ENCODE measurements at regions not wholly inside any gene's neighbourhood (a gene's known extent, or its start where the extent isn't known, plus 50 kb on each side); places are given as distances from the start of the nearest gene placed in this dataset.
A peak's percentile ranks its signal among the peaks of the same experiment; 100 is the strongest.

DNA sequence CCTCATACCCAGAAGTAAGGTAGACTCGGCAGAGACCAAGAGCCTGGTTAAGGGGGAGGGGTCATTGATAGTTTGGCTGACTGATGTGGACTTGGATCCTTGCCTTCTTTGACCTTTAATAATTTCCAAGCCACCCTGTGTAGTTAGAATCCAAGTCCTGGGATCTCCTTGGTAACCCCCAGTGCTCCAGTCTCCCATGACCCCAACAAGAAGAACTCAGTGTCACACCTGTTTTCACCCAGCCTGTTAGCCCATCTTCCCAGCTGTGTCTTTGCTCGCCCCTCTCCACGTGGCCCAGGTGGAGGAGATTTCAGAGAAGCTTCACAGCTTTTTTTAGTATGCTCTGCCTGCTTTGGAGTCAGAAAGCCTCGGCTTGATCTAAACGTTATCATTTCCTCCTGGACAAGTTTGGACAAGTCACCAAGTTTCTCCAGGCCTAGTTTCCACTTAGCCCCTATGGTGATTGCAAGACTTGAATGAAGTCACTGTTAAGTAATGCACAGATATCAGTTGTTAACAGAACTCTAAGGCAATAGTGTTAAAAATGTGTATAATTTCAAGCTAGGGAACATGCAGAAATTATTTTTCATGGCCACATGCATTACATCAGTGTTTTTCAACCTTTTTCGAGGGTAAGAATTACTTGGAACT, 170.0 kb downstream of the TMEM38B start:
- DNase-seq: no peak

DNA sequence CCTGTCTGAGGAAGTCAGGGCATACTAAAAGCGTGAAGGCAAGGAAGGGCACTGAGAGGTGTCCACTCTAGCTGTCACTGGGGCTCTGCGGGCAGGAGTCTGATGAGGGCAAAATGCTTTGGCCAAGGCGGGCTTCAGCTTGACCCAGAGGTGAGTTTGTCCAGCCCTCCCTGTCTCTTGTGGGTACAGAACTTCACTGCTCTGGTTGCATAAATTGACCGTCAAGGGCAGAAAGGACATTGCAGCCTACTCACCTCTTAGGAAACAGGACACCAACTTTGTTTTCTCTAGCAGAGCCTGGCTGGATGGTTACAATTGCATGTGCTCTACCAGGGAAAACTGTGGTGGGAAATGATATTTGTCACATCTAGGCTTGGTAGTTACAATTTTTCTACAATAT, 170.9 kb downstream of the TMEM38B start:
- DNase-seq: no peak

DNA sequence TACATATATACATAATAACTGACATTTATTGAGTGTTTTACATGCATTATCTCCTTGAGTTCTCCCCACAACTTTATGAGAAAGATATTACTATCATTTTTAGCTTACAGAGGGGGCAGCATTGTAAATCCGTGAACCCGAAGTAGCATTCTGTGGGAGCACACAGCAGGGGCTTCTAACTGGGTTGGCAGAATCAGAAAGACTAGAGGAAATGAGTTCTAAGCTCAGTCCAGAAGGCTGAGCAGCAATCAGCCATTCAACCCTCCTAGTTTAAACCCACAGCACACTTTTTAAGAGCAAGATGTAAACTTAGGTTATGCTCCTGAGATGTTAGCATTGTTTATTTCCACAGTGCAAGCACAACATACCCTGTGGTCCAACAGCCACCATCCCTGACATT, 177.2 kb downstream of the TMEM38B start:
- no peak for DNase-seq

DNA sequence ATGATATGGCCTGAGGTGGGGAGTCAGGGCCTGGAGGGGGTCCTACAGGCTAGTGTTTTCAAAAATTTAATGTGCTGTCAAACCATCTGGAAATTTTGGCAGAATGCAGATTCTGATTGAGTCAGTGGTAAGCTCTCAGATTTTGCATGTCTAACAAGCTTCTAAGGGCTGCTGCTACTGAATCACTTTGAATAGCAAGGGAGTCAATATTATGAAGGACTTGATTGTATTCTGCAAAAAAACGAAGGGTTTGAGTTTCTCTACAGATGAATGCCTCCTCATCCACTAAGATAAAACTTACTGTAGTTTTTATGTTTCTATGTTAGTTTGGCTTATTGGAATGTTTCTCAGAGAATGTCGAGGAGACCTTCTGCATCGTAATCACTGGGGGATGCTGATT, 179.5 kb downstream of the TMEM38B start:
- DNase-seq: no peak

GRCh38 chr9:105877721-105878120, 183.4 kb downstream of the TMEM38B start:
- no peak for DNase-seq

DNA sequence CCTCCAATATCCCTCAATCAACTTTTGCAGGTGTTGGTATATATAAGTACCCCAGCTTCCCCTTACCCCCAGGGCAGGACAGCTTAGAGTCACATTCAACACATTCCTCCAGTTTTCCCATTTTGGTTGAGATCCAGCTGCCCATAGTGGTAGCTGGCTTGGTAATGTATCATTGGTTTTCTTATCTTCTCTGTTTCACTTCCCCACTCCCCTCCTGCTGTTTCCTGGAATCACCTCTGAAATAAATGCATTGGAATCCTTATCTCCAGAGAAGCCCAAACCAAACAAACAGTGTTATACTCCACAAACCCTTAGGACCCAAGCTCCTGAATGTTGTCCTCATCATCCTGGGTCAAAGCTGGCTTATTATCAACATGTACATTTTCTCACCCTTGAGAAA, 184.8 kb downstream of the TMEM38B start:
- DNase-seq: no peak

- no peak for DNase-seq
Measured at GRCh38 chr9:105880517-105880916, 186.2 kb downstream of the TMEM38B start.

DNA sequence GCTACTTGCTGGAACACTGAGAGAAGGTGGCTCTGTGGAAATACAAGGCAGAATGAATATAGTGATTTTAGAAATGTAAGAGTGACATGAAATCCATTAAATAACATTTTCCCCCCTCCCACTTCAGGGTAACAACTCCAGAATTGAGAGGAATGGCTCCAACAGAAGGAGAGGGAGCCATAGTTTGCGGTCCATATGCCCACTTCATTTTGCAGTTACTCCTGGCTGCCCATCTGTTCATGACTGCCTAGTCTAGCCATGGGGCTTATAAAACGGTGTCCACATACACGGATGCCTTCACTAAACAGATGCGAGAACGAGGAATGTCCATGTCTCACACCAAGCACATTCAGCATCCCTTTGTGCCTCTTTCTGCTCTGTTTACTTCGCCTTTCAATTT, 186.7 kb downstream of the TMEM38B start:
- no peak for DNase-seq

- DNase-seq: peak; percentile 39
Measured at GRCh38 chr9:105881654-105882349, 187.5 kb downstream of the TMEM38B start.

- no peak for DNase-seq
Measured at GRCh38 chr9:105883847-105884246, 189.5 kb downstream of the TMEM38B start.

GRCh38 chr9:105884416-105884815, 190.1 kb downstream of the TMEM38B start:
- DNase-seq: no peak

DNA sequence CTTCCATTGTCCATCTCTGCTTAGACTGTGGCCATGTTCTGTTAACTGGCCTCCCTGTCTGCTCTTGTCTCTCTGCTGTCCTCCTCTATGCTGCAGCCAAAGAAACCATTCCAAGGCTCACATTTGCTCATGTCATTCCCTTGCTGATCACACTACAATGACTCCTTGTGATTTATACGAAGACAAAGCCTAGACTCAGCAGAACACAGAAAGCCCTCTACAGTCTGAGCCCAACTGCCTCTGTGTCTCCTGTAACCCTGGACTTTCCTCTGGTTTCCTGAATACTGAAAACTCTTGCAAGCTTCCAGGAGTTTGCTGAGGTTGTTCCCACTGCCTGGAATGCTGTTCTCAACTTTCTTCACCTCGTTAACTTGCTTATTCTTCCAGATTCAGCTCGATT, 191.8 kb downstream of the TMEM38B start:
- DNase-seq: no peak

DNA sequence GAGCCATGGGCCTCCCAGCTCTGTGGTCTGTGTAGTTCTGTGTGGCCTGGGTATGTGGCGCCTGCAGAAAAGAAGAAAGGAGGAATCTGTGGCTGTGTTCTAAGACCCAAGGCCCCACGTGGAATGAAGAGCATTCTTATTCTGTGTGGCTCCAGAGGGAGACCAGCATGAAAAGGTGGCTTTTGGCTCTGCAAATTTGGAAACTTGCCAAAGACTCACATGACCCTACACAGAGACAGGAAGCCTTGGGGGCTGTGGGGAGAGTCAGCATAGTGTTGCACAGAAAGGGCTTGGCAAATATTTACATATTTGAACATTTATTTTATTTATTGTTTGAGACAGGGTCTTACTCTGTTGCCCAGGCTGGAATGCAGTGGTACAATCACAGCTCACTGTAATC, 193.3 kb downstream of the TMEM38B start:
- DNase-seq: no peak

DNA sequence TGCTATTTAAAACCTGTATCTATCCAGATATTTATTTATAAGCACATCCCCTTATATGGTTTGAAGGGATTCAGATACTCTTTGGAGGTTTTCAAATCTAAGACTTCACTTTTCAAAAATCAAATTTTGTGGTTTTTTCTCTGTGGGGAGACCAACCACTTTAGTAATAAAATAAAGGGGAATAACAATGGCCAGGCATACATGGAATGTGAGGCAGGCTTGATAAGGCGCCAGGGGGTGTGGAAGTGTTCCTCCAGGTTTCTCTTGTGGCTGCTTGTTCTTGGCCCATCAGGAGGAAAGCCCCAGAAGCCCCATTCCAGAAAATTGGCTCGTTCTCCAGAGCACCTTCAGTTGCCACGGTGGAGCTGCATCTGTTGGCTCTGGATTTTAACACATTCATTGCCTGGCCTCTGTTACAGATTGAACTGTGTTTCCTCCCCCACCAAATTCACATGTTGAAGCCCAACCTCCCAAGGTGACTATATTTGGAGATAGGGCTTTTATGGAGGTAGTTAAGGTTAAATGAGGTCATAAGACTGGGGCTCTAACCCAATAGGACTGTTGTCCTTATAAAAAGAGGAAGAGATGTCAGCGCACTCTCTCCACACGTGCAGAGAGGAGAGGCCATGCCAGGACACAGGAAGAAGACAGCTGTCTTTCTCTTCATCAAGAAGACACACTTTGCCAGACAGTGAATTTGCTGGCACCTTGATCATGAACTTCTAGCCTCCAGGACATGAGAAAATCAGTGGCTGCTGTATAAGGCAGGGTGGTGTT, 195.9 kb downstream of the TMEM38B start:
- no peak for DNase-seq

DNA sequence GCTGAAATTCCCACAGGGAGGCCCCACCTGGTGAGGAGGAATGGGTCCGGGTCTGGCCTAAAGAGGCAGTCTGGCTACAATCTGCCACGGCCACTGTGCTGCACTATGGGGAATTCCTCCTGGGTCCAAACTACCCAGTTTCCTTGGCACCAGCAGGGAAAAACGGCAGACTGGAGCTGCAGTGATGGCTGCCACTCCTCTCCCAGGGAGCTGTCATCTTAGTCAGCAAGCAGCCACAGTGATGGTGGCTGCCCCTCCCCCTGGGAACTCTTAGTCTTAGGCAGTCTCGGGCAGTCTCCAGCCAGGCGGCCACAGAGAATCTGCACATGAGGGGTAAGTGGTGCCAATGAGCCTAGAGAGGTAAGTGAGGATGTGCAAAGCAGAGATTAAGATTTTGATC, 205.8 kb downstream of the TMEM38B start:
- DNase-seq: no peak

- DNase-seq: peak; percentile 64
Measured at GRCh38 chr9:105901514-105902109, 207.3 kb downstream of the TMEM38B start.

DNA sequence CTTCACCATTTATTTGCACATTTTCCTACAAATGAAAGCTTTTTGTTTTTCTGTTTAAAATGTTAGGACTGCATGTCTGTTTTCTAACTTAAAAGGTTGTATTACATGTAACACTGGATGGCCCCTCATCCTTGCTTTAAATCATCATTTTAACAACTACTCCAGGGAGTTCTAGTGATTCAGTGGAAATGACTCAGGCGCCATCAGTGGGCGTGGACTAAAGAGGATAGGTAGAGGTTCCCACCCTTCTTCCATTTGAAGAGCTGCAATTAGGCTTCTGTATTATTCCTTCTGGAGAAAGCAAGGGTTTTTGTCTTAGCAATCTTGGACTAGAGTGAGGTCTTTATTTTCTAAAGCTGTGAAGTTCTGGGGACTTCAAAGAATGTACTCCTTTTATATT, 213.7 kb downstream of the TMEM38B start:
- DNase-seq: no peak

GRCh38 chr9:105911104-105911911, 217.0 kb downstream of the TMEM38B start:
- DNase-seq: no peak

DNA sequence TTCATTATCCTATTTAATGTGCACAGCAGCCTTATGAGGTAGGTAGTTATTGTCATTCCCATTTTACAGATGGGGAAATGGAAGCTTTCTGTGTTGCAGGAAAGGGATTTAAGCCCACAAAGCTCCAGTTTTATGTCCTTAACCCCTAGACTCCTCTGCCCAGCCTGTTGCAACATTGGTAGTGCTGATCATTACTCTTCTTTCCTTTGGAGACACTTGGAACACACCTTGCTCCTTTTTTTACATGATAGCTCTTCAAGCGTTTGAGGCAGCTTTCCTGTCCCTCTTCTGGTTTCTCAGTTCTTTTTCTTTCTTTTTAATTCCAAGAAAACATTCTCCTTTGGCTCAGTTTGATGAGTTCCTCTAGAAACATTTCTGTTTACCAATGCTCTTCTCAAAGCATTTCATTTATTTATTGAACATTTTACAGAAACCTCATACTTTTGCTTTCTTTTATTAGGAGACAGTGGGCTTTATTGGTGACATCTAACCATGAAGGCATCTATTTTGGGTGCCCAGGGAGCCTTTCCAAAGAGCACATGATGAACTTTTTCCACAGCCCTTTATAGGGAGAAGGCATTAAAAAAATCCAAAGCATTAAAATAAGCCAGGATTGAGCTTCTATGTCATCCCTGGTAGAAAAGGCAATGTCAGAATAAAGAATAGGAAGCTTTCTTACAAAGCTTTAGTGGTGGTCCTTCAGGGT, 218.0 kb downstream of the TMEM38B start:
- DNase-seq: no peak

DNA sequence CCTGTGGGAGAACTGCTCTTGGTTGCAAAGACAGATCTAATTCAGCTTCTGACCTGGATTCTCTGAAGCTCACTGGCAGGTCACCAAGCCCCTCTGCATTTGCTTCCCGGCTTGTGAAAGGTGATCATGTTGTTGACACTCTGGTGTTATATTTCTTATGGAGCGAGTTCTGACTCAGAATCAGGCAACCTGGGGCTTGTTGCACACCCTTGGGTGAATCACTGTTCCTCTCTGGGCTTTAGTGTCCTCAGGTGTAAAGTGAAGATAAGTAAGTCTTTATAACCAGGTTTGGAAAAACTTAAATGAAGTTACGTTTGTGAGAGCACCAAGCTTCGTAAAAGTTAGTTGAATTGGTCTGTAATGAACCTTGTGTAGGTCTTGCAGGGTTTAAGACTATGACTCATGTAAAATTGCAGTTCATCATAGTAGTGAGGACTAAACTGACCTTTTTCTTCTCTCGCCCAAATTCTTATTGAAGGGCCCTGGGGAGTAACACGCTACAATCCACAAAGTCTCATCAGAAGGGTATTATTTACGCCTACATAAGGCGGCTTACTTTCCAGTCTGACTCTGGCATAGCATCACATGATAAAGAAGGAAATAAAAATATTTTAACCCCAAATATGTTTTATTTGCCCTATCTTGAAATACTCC, 218.6 kb downstream of the TMEM38B start:
- DNase-seq: no peak

- DNase-seq: no peak
Measured at GRCh38 chr9:105921057-105921726, 226.9 kb downstream of the TMEM38B start.
